NCI-H2107 treated with DMSO at 0.1 percent for 48 hours (cell line): ENCODE measurements at regions not wholly inside any gene's neighbourhood (a gene's known extent, or its start where the extent isn't known, plus 50 kb on each side); places are given as distances from the start of the nearest gene placed in this dataset.
A peak's percentile ranks its signal among the peaks of the same experiment; 100 is the strongest.

Source experiments
- DNase-seq: peaks from one replicate; lab custom pipeline; 2025; ENCODE audit not compliant: unreplicated experiment; lab: John Stamatoyannopoulos, UW

- no peak for DNase-seq
Observed at GRCh38 chr7:42502022-42502421, 265.0 kb upstream of the GLI3 start.

GRCh38 chr7:42495256-42495655 is 258.2 kb upstream of the GLI3 start:
- DNase-seq, result no peak

- DNase-seq, result no peak
Observed at GRCh38 chr7:42494736-42495135, 257.7 kb upstream of the GLI3 start.

GRCh38 chr7:42494199-42494710 is 257.2 kb upstream of the GLI3 start:
- no peak for DNase-seq

GRCh38 chr7:42493436-42494198 is 256.6 kb upstream of the GLI3 start:
- no peak for DNase-seq

- DNase-seq, result no peak
Observed at GRCh38 chr7:42492920-42493319, 255.9 kb upstream of the GLI3 start.

- DNase-seq, result no peak
Observed at GRCh38 chr7:42491106-42491505, 254.1 kb upstream of the GLI3 start.

- DNase-seq, result no peak
Observed at GRCh38 chr7:42489299-42489698, 252.3 kb upstream of the GLI3 start.

- no peak for DNase-seq
Observed at GRCh38 chr7:42485301-42485766, 248.3 kb upstream of the GLI3 start.

GRCh38 chr7:42483886-42484285 is 246.9 kb upstream of the GLI3 start:
- DNase-seq, result no peak

GRCh38 chr7:42479816-42480633 is 243.0 kb upstream of the GLI3 start:
- no peak for DNase-seq

- no peak for DNase-seq
Observed at GRCh38 chr7:42479452-42479815, 242.4 kb upstream of the GLI3 start.

GRCh38 chr7:42478717-42479116 is 241.7 kb upstream of the GLI3 start:
- DNase-seq, result no peak

GRCh38 chr7:42476255-42476654 is 239.2 kb upstream of the GLI3 start:
- no peak for DNase-seq

- no peak for DNase-seq
Observed at GRCh38 chr7:42475082-42475481, 238.1 kb upstream of the GLI3 start.

- DNase-seq, result no peak
Observed at GRCh38 chr7:42473099-42473498, 236.1 kb upstream of the GLI3 start.

- no peak for DNase-seq
Observed at GRCh38 chr7:42471573-42472174, 234.7 kb upstream of the GLI3 start.

- DNase-seq, result peak; percentile 86
Observed at GRCh38 chr7:42469341-42469740, 232.3 kb upstream of the GLI3 start.

- no peak for DNase-seq
Observed at GRCh38 chr7:42468471-42468870, 231.5 kb upstream of the GLI3 start.

- DNase-seq, result no peak
Observed at GRCh38 chr7:42461537-42461936, 224.5 kb upstream of the GLI3 start.

GRCh38 chr7:42460933-42461332 is 223.9 kb upstream of the GLI3 start:
- DNase-seq, result no peak

GRCh38 chr7:42460148-42460547 is 223.1 kb upstream of the GLI3 start:
- DNase-seq, result no peak
